Skin epidermis (tissue), 12 donors: ENCODE measurements at regions not wholly inside any gene's neighbourhood (a gene's known extent, or its start where the extent isn't known, plus 50 kb on each side); places are given as distances from the start of the nearest gene placed in this dataset.
"Not testable (repeated sequence)": the region's sequence is repeated elsewhere in the genome, so short reads cannot be mapped to it uniquely, and the experiment has no call there.

Experiments used
- H3K27ac ChIP-seq, 21 experiments: fragments of 200-600 bp; sonication (generic) in 11 of 21; one replicate each; pipeline ENCODE4 v1.5.0; 2020; ENCODE audit warnings: mild to moderate bottlenecking in 3 of 21, inconsistent platforms in 2 of 21, moderate library complexity in 2 of 21
- H3K4me3 ChIP-seq, 7 experiments: fragments of 200-600 bp; sonication (generic) in 2 of 7; one replicate each; pipeline ENCODE4 v1.5.0; 2020; ENCODE audit warnings: inconsistent platforms in 2 of 7, mild to moderate bottlenecking in 2 of 7, moderate library complexity in 1 of 7

- H3K27ac ChIP-seq = peak overlapping the region in 8 of 21 experiments; percentile 3 to 68 (median 52)
- H3K4me3 ChIP-seq = no peak overlapping the region
These were observed 599.8 kb downstream of the COL12A1 start for GRCh38 chr6:74605922-74606581.

GRCh38 chr6:74604279-74604678, 601.6 kb downstream of the COL12A1 start:
- peak overlapping the region in 2 of 21 experiments; percentile 2 to 24 for H3K27ac ChIP-seq
- H3K4me3 ChIP-seq = no peak overlapping the region

- Histone ChIP-seq H3K4me3 (no peak overlapping the region), H3K27ac (peak overlapping the region in 4 of 21 experiments; percentile 8 to 57 (median 31))
These were observed 602.4 kb downstream of the COL12A1 start for GRCh38 chr6:74603322-74604076.

GRCh38 chr6:74602206-74602605, 603.6 kb downstream of the COL12A1 start:
- Histone ChIP-seq H3K27ac (no peak overlapping the region), H3K4me3 (no peak overlapping the region)

GRCh38 chr6:74598462-74599393, 607.1 kb downstream of the COL12A1 start:
- no peak overlapping the region for H3K27ac ChIP-seq

GRCh38 chr6:74597840-74598239, 608.0 kb downstream of the COL12A1 start:
- Histone ChIP-seq H3K4me3 (no peak overlapping the region), H3K27ac (no peak overlapping the region)

More at GRCh38 chr6:74598462-74599393, 607.1 kb downstream of the COL12A1 start:
- no peak overlapping the region for H3K4me3 ChIP-seq

GRCh38 chr6:74597266-74597665, 608.6 kb downstream of the COL12A1 start:
- H3K27ac ChIP-seq = peak overlapping the region in 2 of 21 experiments; percentile 9 to 44

GRCh38 chr6:74596588-74596987, 609.3 kb downstream of the COL12A1 start:
- H3K27ac ChIP-seq = peak overlapping the region in 3 of 21 experiments; percentile 9 to 44 (median 24)
- no peak overlapping the region for H3K4me3 ChIP-seq

More at GRCh38 chr6:74597266-74597665, 608.6 kb downstream of the COL12A1 start:
- H3K4me3 ChIP-seq = no peak overlapping the region

- not testable (repeated sequence) for H3K27ac ChIP-seq, H3K4me3 ChIP-seq
These were observed 611.5 kb downstream of the COL12A1 start for GRCh38 chr6:74594350-74594749.

GRCh38 chr6:74588094-74588832, 617.6 kb downstream of the COL12A1 start:
- Histone ChIP-seq H3K27ac (no peak overlapping the region), H3K4me3 (no peak overlapping the region)

- no peak overlapping the region for H3K27ac ChIP-seq
- H3K4me3 ChIP-seq = no peak overlapping the region
These were observed 618.5 kb downstream of the COL12A1 start for GRCh38 chr6:74587386-74587785.

GRCh38 chr6:74585753-74586152, 620.1 kb downstream of the COL12A1 start:
- no peak overlapping the region for H3K27ac ChIP-seq
- H3K4me3 ChIP-seq = no peak overlapping the region

GRCh38 chr6:74581681-74582080, 624.2 kb downstream of the COL12A1 start:
- Histone ChIP-seq H3K4me3 (no peak overlapping the region), H3K27ac (no peak overlapping the region)

GRCh38 chr6:74579794-74580193, 626.1 kb downstream of the COL12A1 start:
- Histone ChIP-seq H3K27ac (peak overlapping the region in 1 of 21 experiments; percentile 42), H3K4me3 (no peak overlapping the region)

GRCh38 chr6:74579047-74579446, 626.8 kb downstream of the COL12A1 start:
- no peak overlapping the region for H3K4me3 ChIP-seq
- H3K27ac ChIP-seq = peak overlapping the region in 3 of 21 experiments; percentile 4 to 42 (median 38)

GRCh38 chr6:74578339-74578738, 627.5 kb downstream of the COL12A1 start:
- Histone ChIP-seq H3K27ac (peak overlapping the region in 4 of 21 experiments; percentile 17 to 68 (median 44)), H3K4me3 (no peak overlapping the region)

GRCh38 chr6:74577619-74578018, 628.2 kb downstream of the COL12A1 start:
- no peak overlapping the region for H3K4me3 ChIP-seq
- peak overlapping the region in 6 of 21 experiments; percentile 17 to 68 (median 22) for H3K27ac ChIP-seq

- Histone ChIP-seq H3K4me3 (no peak overlapping the region), H3K27ac (no peak overlapping the region)
These were observed 631.1 kb downstream of the COL12A1 start for GRCh38 chr6:74574794-74575193.

GRCh38 chr6:74573613-74574012, 632.2 kb downstream of the COL12A1 start:
- no peak overlapping the region for H3K4me3 ChIP-seq
- no peak overlapping the region for H3K27ac ChIP-seq
